SK-MEL-5 (cell line): ENCODE measurements at regions not wholly inside any gene's neighbourhood (a gene's known extent, or its start where the extent isn't known, plus 50 kb on each side); places are given as distances from the start of the nearest gene placed in this dataset.
A peak's percentile ranks its signal among the peaks of the same experiment; 100 is the strongest.

Experiments used
- DNase-seq: peaks from one replicate; pipeline ENCODE4 v3.0.0-alpha.2; 2016; ENCODE audit warnings: low read depth, low spot score
- in situ Hi-C: cut with HindIII; loops from 2 replicates; pipeline ENCODE4 v1.10.0; 2016; ENCODE audit warnings: low sequenced_read_pairs, high pct_unique_total_duplicates, low pct_unique_long_range_greater_than_20kb

DNA sequence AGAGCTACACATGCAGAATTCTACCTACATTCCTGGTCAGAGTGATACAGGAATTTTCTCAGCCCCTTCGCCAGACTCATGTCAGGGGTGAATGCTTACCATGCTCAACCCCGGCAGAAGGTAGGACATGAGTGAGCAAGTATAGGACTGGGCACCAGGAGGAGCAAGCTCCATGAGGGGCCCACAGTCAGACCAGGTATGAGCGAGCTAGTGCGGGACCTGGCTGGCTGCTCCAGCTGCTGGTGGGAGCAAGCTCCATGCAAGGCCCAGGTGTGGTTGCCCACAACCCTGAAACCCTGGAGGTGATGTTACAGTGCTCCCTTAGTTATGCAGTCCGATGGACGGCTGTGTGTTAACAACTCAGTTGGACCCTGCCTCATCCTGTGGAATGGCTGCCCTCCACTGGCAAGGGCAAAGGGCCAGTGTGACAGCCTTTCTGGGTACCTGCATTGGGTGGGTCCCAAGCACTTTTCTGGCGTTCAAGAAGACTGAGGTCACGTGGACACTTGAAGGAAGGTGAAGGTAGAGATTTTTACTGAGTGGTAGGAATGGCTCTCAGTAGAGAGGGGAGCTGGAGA, 503.5 kb upstream of the CITED2 start:
- no peak for DNase-seq
- in situ Hi-C loops = no loop called here

GRCh38 chr6:139872665-139873064, 498.2 kb upstream of the CITED2 start:
- in situ Hi-C loops = no loop called here

DNA sequence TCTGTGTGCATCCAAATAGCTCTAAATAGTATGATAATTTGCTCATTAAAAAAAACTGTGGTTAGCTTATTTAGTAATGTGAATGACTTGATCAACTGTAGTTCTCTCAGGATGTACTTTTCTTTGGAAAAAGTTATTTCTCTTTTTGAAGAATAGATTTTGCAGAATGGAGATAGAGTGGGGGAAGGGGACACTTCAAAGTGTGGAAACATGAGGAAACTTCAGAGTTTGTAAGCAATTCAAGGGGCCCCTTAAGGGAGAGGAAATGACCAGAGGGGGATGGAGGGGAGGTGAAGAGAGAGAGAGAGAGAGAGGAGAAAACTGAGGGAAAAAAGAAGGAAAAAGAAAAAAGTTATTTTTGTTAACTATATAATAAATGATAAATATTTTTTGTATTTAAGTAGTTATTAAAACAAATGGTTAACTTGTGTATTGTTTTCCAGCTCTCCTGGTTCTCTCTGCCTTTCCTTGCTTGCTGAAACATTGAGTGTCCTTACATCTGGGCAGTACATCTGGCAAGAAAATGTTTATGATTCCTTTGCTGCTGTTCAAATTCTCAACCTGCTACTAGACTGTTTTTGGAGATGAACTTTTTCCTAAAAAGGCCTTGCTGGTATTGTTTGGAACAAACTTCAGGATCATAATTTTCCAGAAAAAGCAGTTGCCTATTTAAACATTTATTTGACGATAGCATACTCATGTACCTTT, 497.5 kb upstream of the CITED2 start:
- in situ Hi-C loops = no loop called here
- DNase-seq = no peak

More at GRCh38 chr6:139872665-139873064, 498.2 kb upstream of the CITED2 start:
- DNase-seq = no peak

DNA sequence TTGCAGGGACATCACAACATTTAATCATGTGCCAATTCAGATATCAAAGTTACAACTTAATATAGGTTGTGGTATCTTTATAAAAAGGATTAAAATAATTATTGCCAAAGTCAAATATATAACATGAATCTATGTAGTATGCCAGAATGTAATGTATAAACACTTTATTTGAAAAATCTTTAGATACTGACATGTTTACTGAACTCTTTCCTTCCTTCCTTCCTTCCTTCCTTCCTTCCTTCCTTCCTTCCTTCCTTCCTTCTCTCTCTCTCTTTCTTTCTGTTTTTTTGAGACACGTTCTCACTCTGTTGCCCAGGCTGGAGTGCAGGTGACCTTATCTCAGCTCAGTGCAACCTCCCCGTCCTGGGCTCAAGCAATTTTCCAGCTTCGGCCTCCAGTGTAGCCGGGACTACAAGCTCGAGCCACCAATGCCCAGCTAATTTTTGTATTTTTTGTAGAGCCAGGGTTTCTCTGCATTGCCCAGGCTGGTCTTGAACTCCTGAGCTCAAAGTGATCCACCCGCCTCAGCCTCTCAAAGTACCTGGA, 496.8 kb upstream of the CITED2 start:
- DNase-seq = no peak
- in situ Hi-C loops = no loop called here

DNA sequence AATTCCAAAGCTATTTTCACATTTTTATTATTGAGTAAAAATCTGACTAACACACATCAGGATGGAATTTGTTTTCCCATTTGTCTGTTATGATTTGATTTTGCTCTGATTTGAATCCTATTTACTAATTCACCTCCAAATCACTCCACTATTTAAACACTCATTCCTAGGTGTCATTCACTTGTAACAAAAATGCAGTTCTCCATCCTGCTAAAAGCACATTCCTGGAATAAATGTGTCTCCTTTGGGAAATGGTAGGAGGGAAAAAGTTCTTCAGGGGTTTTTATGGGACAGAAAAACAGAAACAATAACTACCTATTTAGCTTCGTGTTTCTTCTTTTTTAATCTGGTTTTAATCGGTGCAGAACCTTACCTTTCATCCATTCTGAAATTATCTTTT, 494.1 kb upstream of the CITED2 start:
- in situ Hi-C loops = no loop called here
- DNase-seq = no peak

DNA sequence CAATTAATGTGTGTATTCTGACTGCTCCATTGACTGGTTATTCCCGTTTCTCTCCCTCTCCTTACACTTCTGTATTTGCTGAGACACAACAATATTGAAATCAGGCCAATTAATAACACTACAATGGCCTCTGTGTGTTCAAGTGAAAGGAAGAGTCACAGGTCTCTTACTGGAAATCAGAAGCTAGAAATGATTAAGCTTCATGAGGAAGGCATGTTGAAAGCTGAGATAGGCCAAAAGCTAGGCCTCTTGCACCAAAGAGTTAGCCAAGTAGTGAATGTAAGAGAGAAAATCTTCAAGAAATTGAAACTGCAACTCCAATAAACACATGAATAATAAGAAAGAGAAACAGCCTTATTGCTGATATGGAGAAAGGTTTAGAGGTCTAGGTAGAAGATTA, 489.5 kb upstream of the CITED2 start:
- DNase-seq = peak; percentile 59
- in situ Hi-C loops = no loop called here

GRCh38 chr6:139863346-139863745, 488.9 kb upstream of the CITED2 start:
- no peak for DNase-seq
- in situ Hi-C loops = no loop called here

GRCh38 chr6:139862311-139862710, 487.9 kb upstream of the CITED2 start:
- DNase-seq = no peak
- in situ Hi-C loops = no loop called here

- in situ Hi-C loops = no loop called here
- no peak for DNase-seq
Measured at GRCh38 chr6:139860203-139860602, 485.8 kb upstream of the CITED2 start.

- DNase-seq = no peak
- in situ Hi-C loops = no loop called here
Measured at GRCh38 chr6:139858429-139858828, 484.0 kb upstream of the CITED2 start.

- no peak for DNase-seq
- in situ Hi-C loops = no loop called here
Measured at GRCh38 chr6:139857143-139857542, 482.7 kb upstream of the CITED2 start.

GRCh38 chr6:139856562-139856961, 482.1 kb upstream of the CITED2 start:
- in situ Hi-C loops = no loop called here

DNA sequence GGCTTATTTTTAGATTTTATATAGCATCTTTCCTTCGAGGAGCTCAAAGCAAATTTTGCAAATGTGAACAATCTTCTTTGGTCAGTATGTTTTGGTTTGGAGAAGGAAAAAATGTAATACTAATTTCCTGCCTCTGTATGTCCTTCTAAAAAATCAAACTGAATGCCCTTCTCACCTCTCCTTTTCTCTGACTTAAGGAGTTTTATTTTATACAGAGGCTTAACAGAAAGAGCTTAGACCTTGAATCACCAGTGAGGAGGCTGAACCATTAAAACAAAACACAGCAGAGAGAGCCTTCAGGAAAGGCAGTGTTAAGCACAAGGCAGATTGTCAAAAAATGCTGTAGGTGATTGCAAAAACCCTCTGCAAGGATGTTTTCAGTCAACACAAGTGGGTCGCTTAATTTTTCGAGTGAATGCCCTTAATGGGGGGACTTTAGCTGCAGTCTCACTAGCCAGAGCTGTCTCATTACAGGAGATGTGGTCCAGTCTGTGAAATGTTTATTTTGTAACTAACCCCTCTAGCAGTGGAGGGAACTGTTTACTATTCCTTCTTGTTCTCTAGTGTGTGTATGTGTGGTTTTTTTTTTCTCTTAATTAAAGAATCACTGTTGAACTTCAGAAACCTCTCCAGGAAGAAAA, 481.3 kb upstream of the CITED2 start:
- in situ Hi-C loops = no loop called here

More at GRCh38 chr6:139856562-139856961, 482.1 kb upstream of the CITED2 start:
- no peak for DNase-seq

GRCh38 chr6:139853302-139853992, 479.0 kb upstream of the CITED2 start:
- no peak for DNase-seq
- in situ Hi-C loops = no loop called here

More for the DNA sequence above, 481.3 kb upstream of the CITED2 start:
- DNase-seq = no peak

- DNase-seq = no peak
- in situ Hi-C loops = no loop called here
Measured at GRCh38 chr6:139852488-139853140, 478.2 kb upstream of the CITED2 start.

DNA sequence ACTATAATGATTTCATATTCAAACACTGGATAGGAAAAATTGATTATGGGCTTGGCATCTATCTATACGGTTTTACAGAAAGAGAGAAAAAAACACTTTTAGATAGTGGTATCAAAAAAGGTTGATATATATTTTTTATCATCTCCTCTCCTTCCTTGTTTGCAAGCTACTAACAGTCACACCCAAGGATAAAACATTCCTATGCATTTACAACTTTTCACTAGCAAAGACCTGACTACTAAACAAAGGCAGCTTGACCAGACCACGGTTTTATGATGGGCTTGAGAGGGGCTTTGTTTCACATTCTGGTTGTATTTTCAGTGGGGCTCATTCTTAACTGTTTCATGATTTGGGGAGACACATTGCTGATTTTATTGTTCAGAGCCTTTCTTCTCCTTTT, 477.6 kb upstream of the CITED2 start:
- in situ Hi-C loops = no loop called here
- DNase-seq = no peak

DNA sequence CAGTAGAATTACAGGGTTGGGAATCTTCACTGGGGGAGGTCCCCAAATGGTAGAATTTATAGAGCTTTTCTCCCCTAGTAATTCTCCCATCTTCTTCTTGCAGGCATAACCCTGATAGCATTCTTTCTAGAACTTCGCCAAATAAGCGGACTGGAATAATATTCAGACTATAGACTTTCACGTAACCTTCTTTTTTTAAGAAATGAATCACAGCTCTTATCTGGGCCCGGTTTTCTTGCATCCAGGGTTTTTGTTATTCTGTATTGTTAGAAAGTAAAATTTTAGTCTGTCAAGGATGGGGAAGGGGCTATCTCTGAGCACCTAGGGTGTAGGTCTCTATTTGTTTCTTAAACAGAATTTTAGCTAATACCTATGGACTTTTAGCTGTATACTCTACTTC, 476.8 kb upstream of the CITED2 start:
- DNase-seq = no peak
- in situ Hi-C loops = no loop called here

DNA sequence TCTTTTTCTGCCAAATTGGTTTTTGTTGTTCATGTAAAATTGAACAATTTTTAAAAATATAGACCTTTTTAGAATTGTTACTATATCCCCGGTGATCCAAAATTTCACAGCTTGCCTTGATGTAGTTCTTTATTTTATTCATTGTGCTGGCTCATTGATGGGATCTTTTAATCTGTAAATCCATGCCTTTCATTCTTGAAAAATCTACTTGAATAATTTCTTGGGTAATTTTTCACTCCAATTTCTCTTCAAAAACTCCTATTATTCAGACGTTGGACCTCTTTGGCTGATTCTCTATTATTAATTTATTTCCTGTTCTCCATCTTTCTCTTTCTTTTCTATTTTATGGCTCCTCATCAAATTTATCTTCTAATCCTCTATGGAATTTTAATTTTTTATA, 476.1 kb upstream of the CITED2 start:
- in situ Hi-C loops = no loop called here
- no peak for DNase-seq
